ENCODE measurements at regions not wholly inside any gene's neighbourhood (a gene's known extent, or its start where the extent isn't known, plus 50 kb on each side); places are given as distances from the start of the nearest gene placed in this dataset.

DNA sequence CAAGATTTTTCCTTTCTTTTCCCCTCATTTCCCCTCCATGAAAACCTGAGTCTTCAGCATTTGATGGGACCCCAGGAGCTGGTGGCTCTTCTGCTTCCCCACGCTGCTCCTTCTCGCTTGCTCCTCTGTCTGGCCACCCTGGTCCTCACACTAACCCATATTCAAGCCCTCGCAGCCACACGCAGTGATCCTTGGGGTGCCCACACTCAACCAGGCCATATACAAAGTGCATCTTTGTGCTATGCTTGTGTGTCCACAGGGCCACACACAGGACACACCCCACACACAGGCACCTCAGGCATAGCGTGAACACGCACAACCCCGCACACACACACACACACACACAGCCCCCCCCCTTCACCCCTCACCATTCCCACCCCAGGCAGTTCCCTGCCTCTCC is 132.1 kb downstream of the URI1 start:
- TF ChIP-seq, protein P1, sequence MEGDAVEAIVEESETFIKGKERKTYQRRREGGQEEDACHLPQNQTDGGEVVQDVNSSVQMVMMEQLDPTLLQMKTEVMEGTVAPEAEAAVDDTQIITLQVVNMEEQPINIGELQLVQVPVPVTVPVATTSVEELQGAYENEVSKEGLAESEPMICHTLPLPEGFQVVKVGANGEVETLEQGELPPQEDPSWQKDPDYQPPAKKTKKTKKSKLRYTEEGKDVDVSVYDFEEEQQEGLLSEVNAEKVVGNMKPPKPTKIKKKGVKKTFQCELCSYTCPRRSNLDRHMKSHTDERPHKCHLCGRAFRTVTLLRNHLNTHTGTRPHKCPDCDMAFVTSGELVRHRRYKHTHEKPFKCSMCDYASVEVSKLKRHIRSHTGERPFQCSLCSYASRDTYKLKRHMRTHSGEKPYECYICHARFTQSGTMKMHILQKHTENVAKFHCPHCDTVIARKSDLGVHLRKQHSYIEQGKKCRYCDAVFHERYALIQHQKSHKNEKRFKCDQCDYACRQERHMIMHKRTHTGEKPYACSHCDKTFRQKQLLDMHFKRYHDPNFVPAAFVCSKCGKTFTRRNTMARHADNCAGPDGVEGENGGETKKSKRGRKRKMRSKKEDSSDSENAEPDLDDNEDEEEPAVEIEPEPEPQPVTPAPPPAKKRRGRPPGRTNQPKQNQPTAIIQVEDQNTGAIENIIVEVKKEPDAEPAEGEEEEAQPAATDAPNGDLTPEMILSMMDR (IDR thresholded peaks at IDR 0.05; ENCODE audit: poor library complexity), result no peak
- TF ChIP-seq EZH2phosphoT487 (IDR thresholded peaks at IDR 0.05; ENCODE audit: low read depth, severe bottlenecking, unreplicated experiment) (no peak), EZH2 (IDR thresholded peaks at IDR 0.05; ENCODE audit: borderline replicate concordance) (no peak)
